Transverse colon (tissue), 4 donors: ENCODE measurements at regions not wholly inside any gene's neighbourhood (a gene's known extent, or its start where the extent isn't known, plus 50 kb on each side); places are given as distances from the start of the nearest gene placed in this dataset.

ENCODE experiments used
- POLR2A ChIP-seq: fragments of 450-650 bp; IDR thresholded peaks from one replicate; pipeline ENCODE4 v1.6.1; 2016; ENCODE audit warnings: antibody characterized with exemption, mild to moderate bottlenecking, moderate library complexity
- POLR2AphosphoS5 ChIP-seq, 3 donors: sonication (generic); formaldehyde crosslinking; IDR thresholded peaks; one replicate each; pipeline ENCODE4 v1.6.1; 2016; ENCODE audit warnings: antibody characterized with exemption in 3 of 3
- TF ChIP-seq, protein P1 (sequence below), 5 experiments: fragments of 200-600 bp in 3 of 5; fragments of 450-650 bp in 2 of 5; sonication (generic) in 3 of 5; IDR thresholded peaks; 1 replicate in 2 of 5; 2 replicates in 3 of 5; pipeline ENCODE4 v1.5.1; 2016 to 2017; ENCODE audit warnings: antibody characterized with exemption in 5 of 5, inconsistent platforms in 3 of 5, mild to moderate bottlenecking in 2 of 5, moderate library complexity in 1 of 5

DNA sequence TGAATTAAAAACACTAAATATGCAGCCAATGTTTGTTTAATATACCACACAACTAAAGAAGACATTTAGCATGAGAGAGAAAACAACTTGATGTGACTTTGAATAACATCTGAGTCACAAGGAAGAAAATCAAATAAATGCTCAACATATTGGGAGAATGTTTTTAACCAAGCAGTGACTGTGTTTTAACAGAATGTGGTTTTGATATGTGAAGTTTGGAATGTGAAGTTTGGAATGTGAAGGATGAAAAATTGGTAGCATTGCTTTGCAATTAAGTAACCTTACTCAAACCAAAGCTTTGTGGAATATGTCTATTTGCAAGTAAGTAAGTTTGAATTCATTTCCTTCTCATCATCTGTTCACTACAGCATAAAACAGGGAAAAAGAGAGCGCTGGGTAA is 128.2 kb upstream of the DNAJC10 start:
- TF ChIP-seq, protein P1, sequence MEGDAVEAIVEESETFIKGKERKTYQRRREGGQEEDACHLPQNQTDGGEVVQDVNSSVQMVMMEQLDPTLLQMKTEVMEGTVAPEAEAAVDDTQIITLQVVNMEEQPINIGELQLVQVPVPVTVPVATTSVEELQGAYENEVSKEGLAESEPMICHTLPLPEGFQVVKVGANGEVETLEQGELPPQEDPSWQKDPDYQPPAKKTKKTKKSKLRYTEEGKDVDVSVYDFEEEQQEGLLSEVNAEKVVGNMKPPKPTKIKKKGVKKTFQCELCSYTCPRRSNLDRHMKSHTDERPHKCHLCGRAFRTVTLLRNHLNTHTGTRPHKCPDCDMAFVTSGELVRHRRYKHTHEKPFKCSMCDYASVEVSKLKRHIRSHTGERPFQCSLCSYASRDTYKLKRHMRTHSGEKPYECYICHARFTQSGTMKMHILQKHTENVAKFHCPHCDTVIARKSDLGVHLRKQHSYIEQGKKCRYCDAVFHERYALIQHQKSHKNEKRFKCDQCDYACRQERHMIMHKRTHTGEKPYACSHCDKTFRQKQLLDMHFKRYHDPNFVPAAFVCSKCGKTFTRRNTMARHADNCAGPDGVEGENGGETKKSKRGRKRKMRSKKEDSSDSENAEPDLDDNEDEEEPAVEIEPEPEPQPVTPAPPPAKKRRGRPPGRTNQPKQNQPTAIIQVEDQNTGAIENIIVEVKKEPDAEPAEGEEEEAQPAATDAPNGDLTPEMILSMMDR (IDR thresholded peaks at IDR 0.05) = no peak
- TF ChIP-seq POLR2A (no peak), POLR2AphosphoS5 (IDR thresholded peaks at IDR 0.05) (no peak)
